Activated CD8-positive, alpha-beta memory T cell treated with anti-CD3 and anti-CD28 coated beads for 48 hours (primary cell): ENCODE measurements at regions not wholly inside any gene's neighbourhood (a gene's known extent, or its start where the extent isn't known, plus 50 kb on each side); places are given as distances from the start of the nearest gene placed in this dataset.

Experiments
- DNase-seq, 3 experiments: peaks; one replicate each; pipeline ENCODE4 v3.0.0-alpha.2; 2020; ENCODE audit warnings: low read depth in 2 of 3, low spot score in 2 of 3

DNA sequence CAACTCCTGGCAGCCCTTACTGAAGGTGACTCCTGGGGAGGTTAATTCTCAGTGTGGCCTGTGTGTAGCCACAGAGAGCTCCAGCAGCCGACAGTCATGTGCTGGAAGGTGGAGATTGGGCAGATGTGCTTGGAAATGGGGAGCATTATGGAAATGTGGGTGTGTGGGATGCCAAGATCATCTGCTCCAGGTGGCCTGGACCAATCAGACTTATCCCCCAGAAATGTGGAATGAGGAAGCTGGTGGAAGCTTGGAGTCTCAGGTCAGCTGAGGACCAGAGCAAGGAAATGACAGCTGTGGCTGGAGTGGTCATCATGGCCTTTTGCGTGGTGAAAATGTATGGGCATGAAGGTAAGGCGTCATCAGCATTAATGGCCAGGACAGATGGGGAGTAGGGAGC lies 234.0 kb downstream of the MIAT start:
- no peak for DNase-seq

DNA sequence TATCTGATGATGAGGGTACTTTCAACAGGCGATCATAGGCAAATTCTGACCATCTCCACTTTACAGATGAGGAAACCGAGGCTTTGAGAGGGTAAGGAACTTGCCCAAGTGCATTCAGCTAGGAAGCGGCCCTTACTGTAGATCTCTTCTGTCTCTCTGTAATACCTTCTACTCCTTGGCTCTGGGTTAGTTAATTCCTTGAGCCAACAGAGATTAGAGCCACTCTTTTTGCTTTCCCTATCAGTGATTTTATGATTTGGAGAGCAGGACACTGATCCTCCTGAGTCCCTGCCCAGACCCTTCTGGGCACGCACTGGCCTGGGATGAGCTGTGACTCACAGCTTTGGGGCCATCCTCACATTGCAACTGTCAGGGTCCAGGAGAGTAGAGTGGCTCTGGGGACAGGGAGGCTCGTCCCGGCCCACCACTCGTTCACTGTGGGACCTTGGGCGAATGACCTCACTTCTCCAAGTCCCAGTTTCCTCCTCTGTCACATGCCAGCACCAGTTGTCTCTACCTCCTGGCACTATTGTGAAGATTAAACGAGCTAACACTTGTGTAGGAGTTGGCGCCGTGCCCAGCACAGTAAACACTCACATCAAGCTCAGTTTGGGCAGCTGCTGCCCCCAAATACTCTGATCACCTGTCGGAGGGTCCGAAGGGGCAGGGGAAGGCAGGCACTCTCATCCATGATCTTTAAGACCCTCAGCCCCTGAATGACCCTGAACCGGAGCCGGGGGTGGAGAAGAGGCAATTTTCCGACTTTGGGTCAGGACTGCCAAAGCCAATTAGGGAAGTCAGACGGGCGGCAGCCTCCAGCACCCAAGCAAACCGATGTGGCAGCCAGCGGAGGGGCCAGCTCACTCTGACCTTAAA lies 235.0 kb downstream of the MIAT start:
- DNase-seq = no peak

DNA sequence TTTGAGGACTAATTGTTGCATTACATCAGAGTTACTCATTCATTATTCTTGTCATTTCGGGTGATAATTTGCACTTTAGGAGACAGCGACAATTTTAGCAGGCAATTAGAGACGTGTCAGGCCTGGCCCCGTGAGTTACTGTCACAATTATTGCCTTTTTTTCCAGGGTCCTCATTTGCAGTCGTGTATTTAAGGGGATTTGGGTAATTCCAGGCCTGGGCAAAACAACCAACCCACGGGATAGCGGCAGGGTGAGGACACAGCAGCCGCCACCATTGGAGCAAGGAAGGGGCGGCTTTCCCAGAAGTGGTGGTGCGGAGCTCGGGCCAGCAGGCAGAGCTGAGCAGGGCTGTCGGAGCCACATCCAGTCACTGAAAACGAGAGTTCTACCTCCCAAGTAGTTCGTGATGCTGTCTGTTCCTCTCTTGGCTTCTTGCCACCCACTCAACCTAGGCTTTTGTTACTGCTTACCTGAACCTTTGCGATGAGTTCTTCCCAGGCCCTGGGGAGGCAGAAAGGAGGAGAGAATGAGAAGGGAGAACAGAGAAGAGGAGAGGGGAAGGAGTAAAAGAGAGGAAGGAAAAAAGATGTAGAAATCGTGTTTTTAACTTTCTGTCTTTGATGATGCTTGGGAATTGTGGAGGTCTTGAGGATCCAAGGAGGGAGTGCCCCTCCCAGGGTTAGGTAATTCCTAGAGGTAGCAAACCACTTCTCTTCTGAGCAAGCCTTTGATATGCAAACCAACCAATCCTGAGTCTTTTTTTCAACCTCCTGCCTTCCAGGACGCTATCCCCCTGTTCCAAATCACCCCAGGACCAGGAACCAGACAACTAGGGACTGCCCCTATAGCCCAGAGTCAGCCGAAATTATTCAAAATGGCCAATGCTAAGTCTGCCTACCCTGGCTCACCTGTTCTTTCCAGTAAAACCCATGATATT lies 236.1 kb downstream of the MIAT start:
- no peak for DNase-seq

- no peak for DNase-seq
Observed at GRCh38 chr22:26894362-26894761, 237.0 kb downstream of the MIAT start.

- no peak for DNase-seq
Observed at GRCh38 chr22:26894766-26895485, 237.5 kb downstream of the MIAT start.

DNA sequence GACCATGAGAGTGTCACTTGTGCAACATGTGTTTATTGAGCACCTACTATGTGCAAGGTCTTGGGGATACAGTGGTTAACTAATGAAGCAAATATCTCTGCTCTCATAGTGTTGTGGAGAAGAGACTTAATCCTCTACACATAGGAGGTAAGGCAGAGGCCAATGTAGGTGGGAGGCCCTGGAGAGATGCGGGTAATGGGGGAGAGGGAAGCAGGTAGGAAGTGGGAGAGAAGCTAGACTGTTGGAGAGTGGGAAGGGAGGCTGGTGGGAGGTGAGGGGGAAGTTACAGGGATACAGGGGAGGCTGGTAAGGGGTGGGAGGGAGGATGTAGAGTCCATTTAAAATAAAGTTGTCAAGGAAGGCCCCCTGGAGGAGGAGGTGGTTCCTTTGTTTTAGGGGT lies 240.0 kb downstream of the MIAT start:
- no peak for DNase-seq

GRCh38 chr22:26898946-26899605 lies 241.7 kb downstream of the MIAT start:
- no peak for DNase-seq

- no peak for DNase-seq
Observed at GRCh38 chr22:26900787-26901186, 243.4 kb downstream of the MIAT start.

GRCh38 chr22:26901198-26901816 lies 243.9 kb downstream of the MIAT start:
- no peak for DNase-seq

DNA sequence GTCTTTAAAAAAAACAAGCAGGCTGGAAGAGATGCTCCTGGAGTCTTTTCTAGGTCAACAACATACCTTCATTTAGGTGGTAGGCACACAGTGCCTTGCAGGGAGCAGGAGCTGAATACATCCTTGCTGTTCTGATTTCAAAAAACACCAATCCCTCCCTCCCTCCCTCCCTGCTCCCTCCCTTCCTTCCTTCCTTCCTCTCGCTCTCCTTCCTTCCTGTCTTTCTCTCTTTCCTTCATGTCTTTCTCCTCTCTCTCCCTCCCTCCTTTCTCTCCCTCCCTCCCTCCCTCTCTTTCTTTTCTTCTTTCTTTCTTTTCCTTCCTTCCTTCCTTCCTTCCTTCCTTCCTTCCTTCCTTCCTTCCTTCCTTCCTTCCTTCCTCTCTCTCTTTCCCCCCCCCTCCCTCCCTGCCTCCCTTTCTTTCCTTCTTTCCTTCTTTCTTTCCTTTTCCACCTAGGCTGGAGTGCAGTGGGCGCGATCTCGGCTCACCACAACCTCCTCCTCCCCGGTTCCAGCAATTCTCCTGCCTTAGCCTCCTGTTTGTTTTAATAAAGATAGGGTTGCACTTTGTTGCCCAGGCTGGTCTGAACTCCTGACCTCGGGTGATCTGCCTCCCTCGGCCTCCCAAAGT lies 245.1 kb downstream of the MIAT start:
- no peak for DNase-seq

DNA sequence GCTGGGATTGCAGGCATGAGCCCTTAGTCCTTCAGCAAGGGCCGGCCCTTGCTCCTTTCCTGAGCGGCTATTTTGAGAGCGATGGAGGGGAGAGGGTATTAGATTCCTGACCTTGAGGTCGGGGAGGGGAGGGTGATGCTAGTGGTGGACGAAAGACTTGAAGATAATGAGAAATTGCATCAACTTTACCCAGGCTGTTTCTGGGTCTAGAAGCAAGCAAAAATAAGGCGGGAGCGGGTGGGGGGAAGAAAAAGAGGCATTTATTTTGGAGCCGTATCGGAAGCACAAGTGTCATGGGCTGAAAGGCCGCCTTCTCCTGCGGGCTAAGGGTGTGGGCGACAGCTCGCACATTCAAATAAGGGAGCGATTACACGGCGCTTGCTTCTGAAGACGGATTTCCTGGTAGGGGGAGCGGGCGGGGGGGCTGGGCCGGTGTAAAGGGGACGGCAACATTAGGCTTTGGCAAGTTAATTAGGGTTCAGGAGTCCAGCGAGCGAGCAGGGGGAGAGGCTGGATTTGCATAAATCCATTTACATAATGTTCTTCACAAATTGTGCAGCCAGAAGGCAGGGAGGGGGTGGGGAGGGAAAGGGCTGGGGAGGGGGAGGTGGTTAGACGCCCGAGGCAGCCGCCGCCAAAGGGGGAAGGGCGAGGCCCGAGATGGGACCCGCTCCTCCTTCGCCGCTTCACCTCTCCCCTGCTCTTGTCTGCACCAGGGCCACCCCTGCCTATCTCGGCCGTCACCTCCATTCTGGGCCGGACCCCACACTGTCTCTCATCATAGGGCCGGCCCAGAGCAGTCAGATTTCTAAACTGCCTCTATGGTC lies 245.9 kb downstream of the MIAT start:
- DNase-seq = no peak

GRCh38 chr22:26904483-26904882 lies 247.1 kb downstream of the MIAT start:
- no peak for DNase-seq

- no peak for DNase-seq
Observed at GRCh38 chr22:26905076-26905475, 247.7 kb downstream of the MIAT start.

- DNase-seq = no peak
Observed at GRCh38 chr22:26905640-26906039, 248.3 kb downstream of the MIAT start.

GRCh38 chr22:26906464-26906863 lies 249.1 kb downstream of the MIAT start:
- DNase-seq = no peak

DNA sequence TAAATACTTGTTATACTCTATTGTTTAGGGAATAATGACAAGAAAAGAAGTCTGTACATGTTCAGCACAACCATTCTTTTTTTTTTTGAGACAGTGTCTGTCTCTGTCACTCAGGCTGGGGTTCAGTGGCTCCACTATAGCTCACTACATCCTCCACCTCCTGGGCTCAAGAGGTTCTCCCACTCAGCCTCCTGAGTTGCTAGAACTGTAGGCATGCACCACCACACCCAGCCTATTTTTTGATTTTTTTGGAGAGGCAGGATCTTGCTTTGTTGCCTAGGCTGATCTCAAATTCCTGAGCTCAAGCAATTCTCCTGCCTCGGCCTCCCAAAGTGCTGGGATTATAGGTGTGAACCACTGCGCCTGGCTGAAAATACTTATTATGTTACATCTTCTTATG lies 250.0 kb downstream of the MIAT start:
- DNase-seq = no peak

DNA sequence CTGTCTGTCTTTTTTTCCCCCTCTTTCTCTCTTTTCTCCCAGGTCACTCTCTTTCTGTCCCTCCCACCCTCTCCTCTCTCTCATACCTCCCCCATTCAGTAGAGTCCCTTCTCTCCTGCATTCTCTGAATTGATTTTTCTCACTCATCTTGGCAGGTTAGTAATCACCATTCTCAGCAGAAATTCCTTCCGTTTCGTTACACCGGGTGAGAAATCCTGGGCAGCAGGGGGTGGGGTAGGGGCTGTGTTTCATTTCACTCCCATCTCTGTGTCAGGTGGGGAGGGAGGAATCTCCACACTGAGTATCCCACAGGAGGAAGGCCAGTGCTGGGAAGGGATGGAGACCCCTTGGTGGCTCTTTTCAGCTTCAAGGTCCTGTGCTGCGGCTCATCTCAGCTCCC lies 253.5 kb downstream of the MIAT start:
- DNase-seq = no peak

GRCh38 chr22:26912655-26913345 lies 255.4 kb downstream of the MIAT start:
- no peak for DNase-seq
